ENCODE measurements at regions not wholly inside any gene's neighbourhood (a gene's known extent, or its start where the extent isn't known, plus 50 kb on each side); places are given as distances from the start of the nearest gene placed in this dataset.

- TF ChIP-seq NR3C1 (CRISPR knock-in tag; conservative IDR thresholded peaks at IDR 0.05; ENCODE audit: low read depth) (no peak), CTCF (IDR thresholded peaks at IDR 0.05) (no peak), CREB1 (CRISPR knock-in tag; IDR thresholded peaks at IDR 0.05) (no peak), NR2C2 (CRISPR knock-in tag; IDR thresholded peaks at IDR 0.05) (no peak), OVOL2 (CRISPR knock-in tag; IDR thresholded peaks at IDR 0.05; ENCODE audit: borderline replicate concordance) (no peak), USF1 (CRISPR knock-in tag; IDR thresholded peaks at IDR 0.05) (no peak), AFF4 (CRISPR knock-in tag; IDR thresholded peaks at IDR 0.05; ENCODE audit: borderline replicate concordance) (no peak), ATF2 (CRISPR knock-in tag; IDR thresholded peaks at IDR 0.05; ENCODE audit: borderline replicate concordance, low read depth) (no peak), FOXJ3 (CRISPR knock-in tag; IDR thresholded peaks at IDR 0.05; ENCODE audit: borderline replicate concordance) (no peak), ZNF263 (CRISPR knock-in tag; IDR thresholded peaks at IDR 0.05; ENCODE audit: low read depth) (no peak), MAX (CRISPR knock-in tag; IDR thresholded peaks at IDR 0.05) (no peak)
Observed at GRCh38 chr17:12316021-12316420, 295.3 kb downstream of the MAP2K4 start.

All from WTC11 (cell line).